ENCODE measurements at regions not wholly inside any gene's neighbourhood (a gene's known extent, or its start where the extent isn't known, plus 50 kb on each side); places are given as distances from the start of the nearest gene placed in this dataset.

- Histone ChIP-seq H3K79me1 (ENCODE audit: insufficient read depth, low read depth, low read length, poor library complexity, severe bottlenecking) (no peaks in the 10 kb centered on the region), H3K18ac (ENCODE audit: insufficient read length, low read depth, low read length) (no peak overlapping the region), H2BK5ac (ENCODE audit: insufficient read length, low read length) (no peak overlapping the region), H3K56ac (ENCODE audit: insufficient read length, low read depth, low read length) (no peak overlapping the region), H3K27ac (ENCODE audit: insufficient read length, low read depth, low read length) (no peak overlapping the region), H2BK20ac (ENCODE audit: low read depth, low read length, poor library complexity, severe bottlenecking) (no peak overlapping the region), H2AFZ (ENCODE audit: low read length) (no peak overlapping the region), H3K27me3 (ENCODE audit: insufficient read depth, low read length) (no peaks in the 10 kb centered on the region), H3K4me1 (ENCODE audit: insufficient read depth, low read length) (no peaks in the 10 kb centered on the region), H3K9me3 (ENCODE audit: control insufficient read depth, low read depth, low read length) (peaks cover 2% of the 10 kb centered on the region), H4K5ac (ENCODE audit: insufficient read length, low read depth, low read length) (no peak overlapping the region), H3K9ac (ENCODE audit: extremely low read depth, insufficient read length, low read length) (no peak overlapping the region), H2BK15ac (ENCODE audit: low read depth, low read length) (no peak overlapping the region), H3K4me2 (ENCODE audit: insufficient read depth, insufficient read length, low read length) (no peak overlapping the region), H3K23ac (ENCODE audit: insufficient read length, low read depth, low read length) (no peak overlapping the region), H3K4ac (ENCODE audit: low read depth, low read length) (no peak overlapping the region), H3T11ph (ENCODE audit: low read length) (no peak overlapping the region), H4K8ac (replicated peaks; ENCODE audit: insufficient read length, low read depth, low read length) (no peak overlapping the region), H4K91ac (ENCODE audit: insufficient read length, low read depth, low read length) (no peak overlapping the region), H2BK12ac (ENCODE audit: insufficient read length, low read depth, low read length) (no peak overlapping the region), H2BK120ac (ENCODE audit: low read depth, low read length, poor library complexity, severe bottlenecking) (no peak overlapping the region), H3K79me2 (ENCODE audit: insufficient read depth, low read length) (no peaks in the 10 kb centered on the region), H3K14ac (ENCODE audit: insufficient read depth, low read length) (no peak overlapping the region), H2AK5ac (ENCODE audit: insufficient read length, low read length) (no peak overlapping the region), H4K20me1 (ENCODE audit: control insufficient read depth, insufficient read depth, insufficient read length) (no peaks in the 10 kb centered on the region), H3K23me2 (ENCODE audit: insufficient read length, low read depth, low read length, poor library complexity, severe bottlenecking) (no peaks in the 10 kb centered on the region)
- Mint-ChIP-seq H3K9me3 (peaks cover 3 to 10% of the 10 kb centered on the region in 2 experiments), H3K4me3 (no peak overlapping the region), H3K27ac (peak overlapping the region in 1 of 3 experiments; percentile 27; a peak in 2 of 7 replicates), H3K27me3 (ENCODE audit: low read depth) (no peaks in the 10 kb centered on the region), H3K36me3 (ENCODE audit: insufficient read depth in 1 of 3, low read depth in 3 of 3) (peaks cover 4 to 9% (median 4%) of the 10 kb centered on the region in 3 experiments), H3K4me1 (peaks cover 6% of the 10 kb centered on the region in 2 experiments)
- DNase-seq: no peak
- WGBS (ENCODE audit: extremely low coverage, insufficient read length, low lambda C conversion rate): no CpG with 5 or more reads among the region's 5 CpGs
- TF ChIP-seq CTCF (conservative IDR thresholded peaks at IDR 0.05): no peak
Measured at GRCh38 chr18:56470406-56471351, 167.7 kb downstream of the TXNL1 start.
